GM18498 (cell line): ENCODE measurements at regions not wholly inside any gene's neighbourhood (a gene's known extent, or its start where the extent isn't known, plus 50 kb on each side); places are given as distances from the start of the nearest gene placed in this dataset.
"Not testable (repeated sequence)": the region's sequence is repeated elsewhere in the genome, so short reads cannot be mapped to it uniquely, and the experiment has no call there.

Experiments used
- ATAC-seq: cut with Tn5 transposase; IDR thresholded peaks from one replicate; pipeline ENCODE4 v1.9.1; 2021; ENCODE audit warnings: mild to moderate bottlenecking, moderate library complexity; ENCODE audit not compliant: unreplicated experiment

DNA sequence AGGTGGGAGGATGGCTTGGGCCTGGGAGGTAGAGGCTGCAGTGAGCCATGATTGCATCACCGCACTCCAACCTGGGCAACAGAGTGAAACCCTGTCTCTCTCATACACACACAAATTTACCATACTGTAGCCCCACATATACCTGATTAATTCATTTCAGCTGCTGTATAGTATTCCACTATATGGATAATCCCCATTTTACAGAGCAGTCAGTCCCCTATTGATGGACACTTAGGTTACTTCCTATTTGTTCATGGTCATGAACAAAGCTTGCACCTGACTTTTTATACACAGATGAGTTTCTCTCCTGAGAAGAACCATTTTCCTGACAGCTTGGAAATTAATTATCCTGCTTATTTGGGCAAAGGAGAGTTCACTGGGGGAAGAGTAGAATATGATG is 59.2 kb downstream of the EMX2 start:
- ATAC-seq: no peak

DNA sequence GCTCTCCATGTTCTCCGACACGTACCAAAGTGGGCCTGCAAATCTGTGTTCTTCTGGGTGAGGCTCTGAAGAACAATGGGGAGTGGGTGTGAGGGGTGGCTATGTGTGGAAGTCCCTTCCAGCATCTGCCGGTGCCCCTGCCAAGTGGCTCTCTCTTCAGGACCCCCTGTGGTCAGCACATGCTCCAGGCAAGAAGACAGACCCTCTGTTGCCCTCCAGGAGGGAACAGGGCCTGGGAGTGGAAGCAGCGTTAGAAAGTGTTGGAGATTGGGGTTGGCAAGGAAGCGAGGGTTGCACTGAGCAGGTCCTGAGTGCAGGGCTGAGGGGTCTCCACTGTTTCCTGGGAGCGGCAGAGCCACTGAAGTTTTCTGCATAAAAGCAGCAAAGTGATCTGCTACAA is 60.5 kb downstream of the EMX2 start:
- ATAC-seq: no peak

DNA sequence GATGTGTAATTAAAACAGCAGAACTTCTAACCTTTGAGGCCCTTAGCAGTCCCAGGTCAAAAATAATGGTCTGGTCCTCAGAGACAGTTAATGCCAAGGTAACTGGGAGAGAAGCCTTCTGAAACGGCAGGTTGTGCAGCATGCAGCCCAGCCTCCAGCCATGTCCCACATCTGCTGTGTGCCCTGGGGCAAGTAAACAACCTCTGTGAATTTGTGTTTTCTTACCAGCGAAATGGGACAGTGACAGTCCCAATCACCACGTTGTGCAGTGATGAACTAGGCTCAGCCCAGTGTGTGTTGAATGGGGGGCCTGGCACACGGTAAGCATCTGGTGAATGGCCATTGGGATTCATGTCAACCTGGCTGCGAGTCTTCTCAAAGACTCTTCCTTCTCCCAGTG is 61.2 kb downstream of the EMX2 start:
- ATAC-seq: no peak

DNA sequence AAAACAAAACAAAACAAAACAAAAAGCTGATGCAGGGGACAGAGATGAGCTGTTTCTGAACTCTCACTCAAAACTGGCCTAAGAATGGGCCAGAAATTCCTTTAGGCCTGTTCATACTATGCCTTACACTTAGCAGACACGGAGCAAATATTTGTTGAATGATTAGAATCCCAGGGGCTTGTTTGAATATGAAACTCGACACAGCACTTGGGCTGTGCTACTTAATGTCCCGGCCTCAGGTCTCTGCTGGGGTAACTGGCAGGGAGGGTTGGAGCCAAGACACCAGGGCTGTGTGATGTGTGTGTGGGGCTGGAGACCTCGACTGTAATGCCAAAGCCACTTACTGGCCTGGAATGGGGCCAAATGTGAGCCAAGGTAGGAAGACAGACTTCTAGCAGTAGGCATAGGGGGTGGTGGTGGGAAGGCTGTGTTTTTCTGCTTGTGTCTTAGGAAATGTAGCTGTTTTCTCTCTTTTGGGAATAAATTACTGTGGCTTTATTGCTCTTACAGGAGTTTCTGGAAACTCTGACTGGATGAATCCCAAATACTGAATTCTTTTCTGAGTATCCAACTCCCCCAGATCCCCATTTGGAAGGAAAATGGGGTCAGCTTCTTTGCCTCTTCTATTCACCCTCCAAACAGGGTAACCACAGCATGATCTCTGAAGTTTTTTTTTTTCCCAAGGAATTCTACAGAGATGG is 66.7 kb downstream of the EMX2 start:
- ATAC-seq: no peak

DNA sequence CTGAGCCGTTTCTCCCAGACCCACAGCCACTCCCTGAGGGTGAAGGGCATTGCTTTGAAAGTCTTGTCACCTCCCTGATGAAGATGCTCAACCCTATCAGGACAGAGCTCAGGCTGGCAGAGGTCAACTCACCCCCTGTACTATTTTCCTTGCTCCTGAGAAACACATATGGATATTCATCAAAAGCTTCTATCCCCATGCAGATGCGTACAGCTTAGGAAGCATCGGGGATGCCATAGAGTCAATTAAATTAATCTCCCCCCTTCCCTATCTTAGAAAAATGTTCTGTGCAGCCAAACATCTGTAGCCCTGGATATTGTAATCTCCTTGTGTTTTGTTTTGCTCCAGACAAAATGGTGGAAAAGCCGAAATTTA is 67.2 kb downstream of the EMX2 start:
- ATAC-seq: no peak

DNA sequence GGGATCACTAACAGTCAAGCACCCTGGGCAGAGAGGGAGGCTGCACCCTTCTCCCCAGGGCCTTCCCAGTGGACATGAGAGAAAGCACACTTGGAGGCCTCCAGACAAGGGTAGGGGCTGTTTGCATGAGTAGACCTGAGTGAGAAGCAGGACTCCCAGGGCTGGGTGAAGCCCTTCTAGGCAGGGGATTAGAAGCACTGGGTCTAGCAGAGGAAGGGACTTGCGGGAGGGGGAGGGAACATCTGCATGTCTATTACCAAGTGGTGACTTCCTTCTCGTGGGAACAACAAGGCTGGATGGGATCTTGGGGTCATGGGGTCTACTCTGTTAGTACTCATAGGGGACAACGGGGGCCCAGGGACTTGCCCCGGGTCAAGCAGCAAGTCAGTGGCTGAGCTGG is 67.8 kb downstream of the EMX2 start:
- no peak for ATAC-seq

DNA sequence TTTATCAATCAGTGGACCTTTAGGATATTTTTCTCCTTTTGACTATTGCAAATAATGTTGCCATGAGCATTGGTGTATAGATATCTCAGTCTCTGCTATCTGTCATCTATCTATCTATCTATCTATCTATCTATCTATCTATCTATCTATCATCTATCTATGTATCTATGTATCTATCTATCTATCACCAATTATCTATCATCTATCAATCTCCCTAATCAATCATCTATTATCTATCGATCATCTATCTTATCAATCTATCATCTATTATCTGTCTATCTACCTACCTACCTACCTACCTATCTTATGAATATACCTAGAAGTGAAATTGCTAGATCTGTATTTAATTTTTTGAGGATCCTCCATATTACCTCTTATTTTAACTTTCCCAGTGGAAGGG is 69.6 kb downstream of the EMX2 start:
- ATAC-seq: no peak

DNA sequence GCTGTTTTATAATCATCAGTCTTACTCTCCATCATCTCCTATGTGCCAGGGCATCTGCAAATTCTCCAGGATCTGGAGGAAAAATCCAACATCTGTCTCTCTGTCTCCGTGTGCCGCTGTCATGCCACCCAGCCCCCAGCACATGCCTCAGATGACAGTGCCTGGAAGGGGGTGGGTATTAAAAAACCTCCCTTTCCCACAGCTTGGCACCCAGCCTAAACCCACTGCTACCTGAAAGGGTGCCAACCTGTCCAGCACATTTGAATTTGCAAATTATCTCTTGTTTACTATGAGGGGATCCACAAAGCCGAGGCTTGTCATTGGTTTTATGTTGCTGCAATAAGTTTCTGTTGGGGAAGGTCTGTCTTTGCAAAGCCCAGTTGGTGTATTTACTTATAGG is 73.1 kb downstream of the EMX2 start:
- no peak for ATAC-seq

DNA sequence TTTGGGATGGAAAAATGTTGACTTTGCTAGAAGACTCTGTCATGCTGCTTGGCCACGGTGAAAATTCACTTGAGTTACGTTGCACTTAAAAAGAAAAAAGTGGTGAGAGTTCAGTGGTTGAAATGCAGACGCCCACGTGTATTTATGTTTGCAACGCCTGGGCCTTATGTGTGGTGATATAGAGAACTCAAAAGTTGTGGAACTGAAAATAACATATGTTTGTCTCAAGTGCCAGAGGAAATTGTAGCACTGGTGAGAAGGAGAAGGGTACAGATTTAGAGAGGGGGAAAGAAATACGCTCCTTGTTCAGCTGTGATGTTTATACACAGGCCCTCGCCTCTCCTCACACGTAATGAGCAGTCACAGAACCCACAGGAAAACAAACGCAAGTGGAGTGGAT is 73.6 kb downstream of the EMX2 start:
- peak; percentile 63 for ATAC-seq

DNA sequence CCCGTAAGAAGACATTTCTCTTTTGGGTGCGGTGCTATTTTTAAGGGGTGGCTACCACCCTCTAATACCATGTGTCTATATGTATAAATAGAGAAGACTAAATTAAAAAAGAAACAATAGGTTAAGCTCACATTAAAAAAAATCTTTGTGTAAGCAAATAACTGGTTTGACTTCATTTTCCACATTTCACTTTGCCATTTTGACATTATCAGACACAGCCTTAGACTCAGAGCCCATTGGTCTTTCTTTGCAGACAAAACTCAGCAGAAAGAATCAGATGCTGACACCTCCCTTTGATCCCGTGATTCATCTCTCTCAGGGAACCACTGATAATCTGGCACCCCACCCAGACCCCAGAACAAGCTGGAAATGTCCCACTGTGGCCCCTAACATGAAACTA is 74.5 kb downstream of the EMX2 start:
- ATAC-seq: no peak

DNA sequence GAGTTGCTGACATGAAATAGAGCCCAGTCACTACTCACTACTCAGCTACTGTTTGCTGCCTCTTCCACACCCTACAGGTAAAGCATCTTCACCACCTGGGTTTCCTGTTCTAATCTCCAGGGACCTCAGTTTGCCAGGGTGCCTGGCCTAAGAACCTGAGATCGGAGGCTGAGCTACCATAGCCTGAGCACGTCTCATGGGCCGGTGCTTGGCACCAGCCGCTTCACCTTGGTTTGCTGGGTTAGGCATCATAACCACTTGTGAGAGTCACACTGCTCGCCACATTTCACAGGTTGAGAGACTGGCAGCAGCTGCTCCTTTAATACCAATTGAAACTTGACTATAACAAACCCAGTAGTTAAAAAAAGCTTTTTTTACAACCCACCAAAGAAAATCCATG is 75.1 kb downstream of the EMX2 start:
- ATAC-seq: peak; percentile 56

DNA sequence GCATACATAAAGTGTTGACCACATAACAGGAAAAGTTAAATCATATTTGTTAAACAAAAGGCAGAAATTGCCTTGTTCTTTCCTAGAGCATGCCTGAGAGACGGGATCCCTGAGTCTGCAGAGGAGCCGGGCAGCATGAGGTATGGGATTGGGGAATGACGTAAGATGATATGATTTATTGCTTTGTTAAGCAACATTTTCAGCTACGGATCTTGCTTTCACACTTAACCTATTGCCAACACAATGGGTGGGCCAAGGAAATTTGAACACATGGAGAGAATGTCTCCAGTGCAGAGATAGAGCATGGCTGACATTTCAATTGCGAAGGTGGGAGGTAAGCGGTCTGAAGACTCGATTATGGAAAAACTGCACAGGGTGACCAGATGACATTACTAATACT is 76.7 kb downstream of the EMX2 start:
- no peak for ATAC-seq

DNA sequence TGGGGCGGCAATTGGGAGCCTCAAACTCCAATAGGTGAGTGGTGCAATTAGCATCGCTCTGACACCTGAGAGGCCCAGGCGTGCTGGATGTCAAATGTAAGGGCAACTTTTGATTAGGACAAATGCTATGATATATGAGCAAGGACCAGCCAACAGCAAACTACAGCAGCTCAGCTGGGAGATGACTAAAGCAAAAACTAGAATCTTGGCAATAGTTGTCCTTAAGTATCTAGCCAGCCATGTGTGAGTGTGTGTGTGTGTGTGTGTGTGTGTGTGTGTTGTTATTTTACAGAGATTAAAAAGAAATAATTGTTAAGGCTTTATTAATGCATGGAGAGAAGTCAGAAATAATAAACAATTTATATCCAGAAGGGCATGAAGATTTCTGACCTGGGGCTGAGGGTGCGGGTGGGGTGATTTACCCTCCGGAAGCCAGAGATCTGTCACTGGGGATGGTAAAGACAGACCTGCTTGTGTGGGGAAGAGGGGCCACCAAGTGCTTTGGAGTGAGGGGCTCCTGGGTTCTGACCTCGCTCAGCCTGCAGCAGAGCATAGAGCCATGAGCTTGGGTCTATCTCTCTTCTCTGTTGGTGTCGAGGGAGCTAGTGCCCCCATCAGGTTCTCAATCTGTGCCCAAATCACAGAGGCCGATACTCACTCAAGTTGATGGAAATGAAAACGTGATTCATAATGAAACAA is 77.3 kb downstream of the EMX2 start:
- ATAC-seq: no peak

DNA sequence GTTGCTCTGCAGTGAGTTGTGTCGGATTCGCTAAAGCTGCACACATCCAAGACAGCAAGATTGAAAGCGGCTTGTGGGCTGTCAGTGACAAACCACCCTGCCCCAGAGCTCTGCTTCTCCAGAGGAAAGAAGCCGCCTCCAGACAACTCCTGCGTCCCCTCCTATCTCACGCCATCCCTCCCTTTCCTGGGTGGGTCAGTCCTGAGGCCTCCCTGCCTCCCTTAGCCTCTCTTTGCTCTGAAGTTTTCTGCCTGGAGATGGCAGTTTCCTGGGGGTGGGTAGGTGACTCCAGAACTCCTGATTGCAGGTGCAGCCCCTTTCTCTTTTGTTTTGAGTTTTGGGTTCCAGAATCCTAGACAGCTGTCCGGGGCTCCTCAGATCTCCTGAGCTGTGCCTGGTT is 78.7 kb downstream of the EMX2 start:
- no peak for ATAC-seq

DNA sequence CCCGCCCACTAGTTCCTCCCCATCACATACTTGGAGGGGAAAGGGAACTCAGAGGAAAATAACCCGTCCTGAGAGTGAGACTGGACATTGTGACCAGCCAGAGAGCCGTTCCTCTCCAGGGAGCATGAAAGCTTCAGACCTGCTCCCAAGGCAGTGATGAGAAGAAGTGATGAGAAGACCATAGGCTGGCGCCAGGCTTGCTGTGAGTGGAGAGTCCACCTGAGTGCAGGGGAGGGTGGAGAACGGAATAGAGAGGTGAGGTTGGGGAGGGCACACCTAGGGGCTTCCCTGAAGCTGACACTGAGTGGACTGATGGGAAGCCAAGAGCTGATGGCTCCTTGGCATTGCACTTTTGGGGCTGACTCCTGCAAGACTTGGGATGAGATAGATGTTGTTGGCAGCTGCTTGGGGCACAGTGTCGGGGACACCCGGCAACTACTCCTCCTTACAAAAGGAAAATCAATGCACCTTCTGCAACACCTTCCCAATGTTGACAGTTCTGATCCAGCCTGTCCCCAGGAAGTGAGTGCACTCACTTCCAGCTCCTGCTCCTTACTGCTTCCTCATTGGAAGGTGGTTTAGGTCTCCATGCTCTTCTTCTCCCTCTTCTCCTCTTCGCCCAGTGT is 79.4 kb downstream of the EMX2 start:
- no peak for ATAC-seq

DNA sequence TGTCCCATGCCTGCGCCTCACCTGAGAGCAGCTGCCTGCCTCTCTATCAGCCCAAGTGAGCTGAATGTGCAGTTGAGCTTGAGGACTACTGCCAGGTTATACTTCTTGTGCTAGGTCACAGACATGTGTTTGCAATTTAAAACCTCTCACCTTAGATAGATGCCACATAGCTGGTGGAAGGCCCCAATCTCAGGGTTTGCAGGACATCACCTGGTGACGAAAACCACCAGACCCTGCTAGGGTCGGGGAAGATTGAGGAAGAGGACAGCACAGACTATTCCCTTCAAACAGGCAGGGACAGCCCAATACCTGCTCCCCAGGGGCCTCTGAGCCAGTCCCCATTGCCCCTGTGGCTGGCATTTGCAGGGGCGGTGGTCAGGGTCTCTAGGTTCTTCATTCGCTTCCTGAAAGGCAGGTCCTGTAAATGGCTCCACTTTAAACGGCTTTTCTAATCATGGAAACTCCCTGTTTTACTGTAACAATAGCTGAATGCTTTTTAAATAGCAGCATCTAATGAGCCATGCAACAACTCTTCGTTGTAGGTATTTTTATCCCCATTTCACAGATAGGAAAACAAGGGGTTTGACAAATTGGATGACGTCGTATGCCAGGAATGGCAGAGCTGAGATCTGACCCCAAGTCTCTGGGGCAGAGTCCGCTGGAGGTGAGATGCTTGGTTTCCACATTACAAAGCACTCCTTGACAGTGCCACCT is 80.1 kb downstream of the EMX2 start:
- ATAC-seq: no peak

DNA sequence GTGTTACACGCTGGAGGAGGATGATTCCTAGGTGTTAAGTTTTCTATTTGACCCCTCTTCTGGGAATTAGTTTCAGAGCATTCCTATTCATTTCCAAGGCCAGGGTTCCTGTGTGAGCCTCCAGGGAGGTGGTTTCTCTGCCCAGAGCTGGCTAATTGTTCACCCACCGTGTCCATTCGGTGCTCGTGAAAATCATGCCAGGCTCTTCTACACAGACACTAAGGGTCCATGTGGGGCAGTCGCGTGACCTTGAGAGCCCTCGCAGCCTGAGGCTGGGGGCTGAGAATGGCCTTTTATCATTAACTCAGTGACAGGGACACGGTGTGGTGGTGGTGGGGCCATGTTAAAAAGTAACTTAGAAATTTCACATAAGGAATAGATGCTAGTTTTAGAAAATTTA is 83.7 kb downstream of the EMX2 start:
- no peak for ATAC-seq

DNA sequence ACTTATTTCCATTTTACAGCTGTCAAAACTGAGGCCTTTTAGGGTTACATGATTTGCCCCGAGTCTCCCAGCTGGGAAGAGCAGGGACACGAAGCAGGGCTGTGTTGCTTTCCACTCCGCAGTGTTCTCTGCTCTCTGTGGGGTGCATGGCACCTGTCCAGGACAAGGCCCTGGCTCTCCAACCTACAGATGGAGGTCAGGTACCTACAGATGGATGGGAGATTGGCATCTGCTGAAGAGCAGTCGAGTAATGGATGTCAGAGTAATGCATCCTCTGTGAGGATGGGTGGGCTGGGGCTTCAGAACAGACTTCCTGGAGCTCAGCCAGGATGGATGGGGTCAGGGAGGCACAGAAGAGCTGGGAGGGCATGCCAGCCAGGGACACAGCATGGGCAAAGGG is 85.0 kb downstream of the EMX2 start:
- ATAC-seq: no peak

DNA sequence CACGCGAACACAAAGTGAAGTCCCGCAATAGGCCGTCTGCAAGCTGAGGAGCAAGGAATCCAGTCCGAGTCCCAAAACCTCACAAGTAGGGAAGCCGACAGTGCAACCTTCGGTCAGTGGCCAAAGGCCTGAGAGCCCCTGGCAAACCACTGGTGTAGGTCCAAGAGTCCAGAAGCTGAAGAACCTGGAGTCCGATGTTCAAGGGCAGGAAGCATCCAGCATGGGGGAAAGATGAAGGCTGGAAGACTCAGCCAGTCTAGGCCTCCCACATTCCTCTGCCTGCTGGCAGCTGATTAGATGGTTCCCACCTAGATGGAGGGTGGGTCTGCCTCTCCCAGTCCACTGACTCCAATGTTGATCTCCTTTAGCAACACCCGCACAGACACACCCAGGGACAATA is 87.2 kb downstream of the EMX2 start:
- not testable (repeated sequence) for ATAC-seq

DNA sequence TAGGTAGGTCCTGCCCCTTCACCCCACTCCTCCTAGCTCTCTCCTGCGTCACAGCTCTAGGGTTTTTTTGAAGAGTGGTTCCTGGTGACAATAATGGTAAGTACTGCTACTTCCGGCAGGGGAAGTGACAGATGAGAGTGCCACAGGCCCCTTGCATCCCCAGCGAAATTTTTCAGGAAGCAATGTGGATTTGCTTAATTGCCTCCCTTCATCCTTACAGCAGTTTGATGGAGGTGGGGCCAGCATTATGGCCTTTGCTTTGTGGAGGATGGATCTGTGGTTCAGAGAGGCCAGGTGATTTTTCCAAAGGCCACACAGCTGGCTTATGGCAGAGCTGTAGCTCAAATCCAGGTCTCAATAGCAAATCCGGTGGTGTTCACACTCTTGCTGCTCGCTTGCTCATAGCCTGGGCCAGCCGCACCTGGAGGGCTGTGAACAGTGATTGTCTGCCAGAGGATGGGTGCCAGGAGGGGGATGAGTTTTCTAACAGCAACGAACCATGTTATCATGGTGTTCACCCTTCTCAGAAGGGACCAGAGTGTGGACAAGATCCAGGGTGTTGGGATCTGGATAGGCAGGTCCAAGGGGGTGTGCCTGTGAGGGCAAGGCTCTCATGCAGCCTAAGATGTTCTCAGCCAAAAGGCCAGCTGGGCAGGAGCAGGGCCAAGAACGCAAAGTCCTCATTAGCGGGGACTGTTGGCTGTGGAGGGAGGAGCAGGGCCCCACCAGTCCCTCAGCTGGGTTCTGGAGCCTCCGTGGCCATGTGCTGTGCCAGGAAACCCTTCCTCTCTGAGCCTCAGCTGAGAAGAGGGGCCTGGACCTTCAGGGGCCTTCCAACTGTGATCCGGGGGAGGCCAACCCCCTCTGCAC is 89.0 kb downstream of the EMX2 start:
- ATAC-seq: no peak

DNA sequence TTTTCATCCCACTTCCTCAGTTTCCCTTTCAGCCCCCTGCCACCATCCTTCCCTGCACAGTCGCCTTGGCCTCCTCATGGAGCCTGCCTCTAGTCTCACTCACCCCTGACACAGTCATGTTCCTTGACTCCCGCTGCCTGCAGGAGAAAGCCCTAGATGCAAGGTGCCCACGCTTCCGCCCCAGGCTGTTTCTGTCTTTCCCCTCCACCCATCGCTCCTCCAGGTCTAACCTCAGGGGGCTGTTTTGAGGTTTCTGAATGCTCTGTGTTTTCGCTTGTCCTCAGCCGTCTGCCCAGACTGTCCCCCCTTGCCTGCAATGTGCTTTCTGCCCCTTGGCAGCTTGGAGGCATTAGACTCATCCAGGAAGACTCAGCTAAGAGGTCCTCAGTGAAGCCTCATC is 89.9 kb downstream of the EMX2 start:
- ATAC-seq: no peak
